Endothelial cell of umbilical vein (primary cell): ENCODE measurements at regions not wholly inside any gene's neighbourhood (a gene's known extent, or its start where the extent isn't known, plus 50 kb on each side); places are given as distances from the start of the nearest gene placed in this dataset.

Experiments used
- BruUV-seq: library from RNA; stranded (reverse); fragments of 400-500 nt; replicated peaks from 2 replicates; lab custom pipeline; 2021; lab: Mats Ljungman, UMichigan
- CTCF ChIA-PET: fragments of 300-600, 350-600 bp; sonication (Branson Sonifier 250); formaldehyde crosslinking; loops from one replicate; lab custom pipeline; 2021; ENCODE audit warnings: antibody characterized with exemption, inconsistent platforms; lab: Charles Lee
- POLR2A ChIA-PET: fragments of 300-600, 350-600 bp; sonication (Branson Sonifier 250); formaldehyde crosslinking; loops from one replicate; lab custom pipeline; 2021; ENCODE audit warnings: antibody characterized with exemption, inconsistent platforms; lab: Charles Lee
- DNase-seq: peaks from one replicate; pipeline ENCODE4 v3.0.0-alpha.2; 2011; ENCODE audit warnings: low read depth, low spot score
- FAIRE-seq: peaks from 2 replicates; lab custom pipeline; 2011; peaks lifted over from hg19 to GRCh38; lab: Jason Lieb, UNC
- H2AFZ ChIP-seq: 2 replicates; pipeline ENCODE4 v1.6.0; 2012; ENCODE audit warnings: low read depth, low read length, control low read depth, inconsistent platforms
- H3K27ac ChIP-seq: 2 replicates; pipeline ENCODE4 v1.5.1; 2011; ENCODE audit warnings: low read depth, mild to moderate bottlenecking, control low read depth, low read length, moderate library complexity; ENCODE audit not compliant: insufficient read depth
- H3K27me3 ChIP-seq, 2 experiments: 2 replicates each; pipeline versions ENCODE4 v1.6.0 to v1.6.1; 2011; ENCODE audit warnings: low read length in 2 of 2, mixed read lengths in 1 of 2; ENCODE audit not compliant: control insufficient read depth in 2 of 2, insufficient read depth in 2 of 2
- H3K36me3 ChIP-seq, 2 experiments: 2 replicates in 1 of 2; 3 replicates in 1 of 2; pipeline ENCODE4 v1.5.1; 2011; ENCODE audit warnings: low read length in 2 of 2, mild to moderate bottlenecking in 1 of 2, moderate library complexity in 1 of 2; ENCODE audit not compliant: control insufficient read depth in 2 of 2, insufficient read depth in 2 of 2; ENCODE audit errors: extremely low read depth in 1 of 2
- H3K4me1 ChIP-seq: 3 replicates; pipeline ENCODE4 v1.5.1; 2011; ENCODE audit warnings: mild to moderate bottlenecking, low read length; ENCODE audit not compliant: control insufficient read depth, insufficient read depth; ENCODE audit errors: extremely low read depth
- H3K4me2 ChIP-seq: 2 replicates; pipeline ENCODE4 v1.6.1; 2011; ENCODE audit warnings: low read length, control low read depth, mixed read lengths; ENCODE audit not compliant: insufficient read depth
- H3K4me3 ChIP-seq, 3 experiments: fragments of 200-600 bp in 1 of 3; sonication (generic), shearing (Covaris generic) in 1 of 3; replicated peaks in 1 of 3; 2 replicates each; pipeline ENCODE4 v1.5.1; 2011 to 2016; ENCODE audit warnings: control low read depth in 3 of 3, low read length in 3 of 3, mild to moderate bottlenecking in 2 of 3, inconsistent platforms in 1 of 3, low read depth in 1 of 3, moderate library complexity in 1 of 3; ENCODE audit not compliant: insufficient read depth in 1 of 3
- H3K79me2 ChIP-seq: 2 replicates; pipeline ENCODE4 v1.6.0; 2012; ENCODE audit warnings: low read length, inconsistent platforms; ENCODE audit not compliant: control insufficient read depth, insufficient read depth
- H3K9ac ChIP-seq: replicated peaks from 2 replicates; pipeline ENCODE3; 2011; ENCODE audit warnings: low read length, control low read depth; ENCODE audit not compliant: insufficient read depth; ENCODE audit errors: extremely low read depth
- H3K9me1 ChIP-seq: replicated peaks from 3 replicates; pipeline ENCODE4 v1.6.0; 2011; ENCODE audit warnings: mild to moderate bottlenecking, low read length; ENCODE audit not compliant: control insufficient read depth, insufficient read depth; ENCODE audit errors: extremely low read depth
- H3K9me3 ChIP-seq: replicated peaks from 2 replicates; pipeline ENCODE4 v1.5.1; 2012; ENCODE audit warnings: low read length, inconsistent platforms; ENCODE audit not compliant: control insufficient read depth, insufficient read depth
- H4K20me1 ChIP-seq: replicated peaks from 2 replicates; pipeline ENCODE3; 2011; ENCODE audit warnings: mild to moderate bottlenecking, low read length; ENCODE audit not compliant: control insufficient read depth, insufficient read depth; ENCODE audit errors: extremely low read depth
- CTCF ChIP-seq, 2 donors: IDR thresholded peaks; 1 replicate in 1 of 2; 2 replicates in 1 of 2; pipeline ENCODE4 v1.5.1; 2011; ENCODE audit warnings: low read length in 2 of 2, mild to moderate bottlenecking in 2 of 2, moderate library complexity in 2 of 2, control low read depth in 1 of 2, inconsistent platforms in 1 of 2, low read depth in 1 of 2; ENCODE audit not compliant: insufficient read depth in 1 of 2; ENCODE audit errors: extremely low read depth in 1 of 2
- EZH2 ChIP-seq: IDR thresholded peaks from 2 replicates; pipeline ENCODE4 v1.6.1; 2012; ENCODE audit warnings: borderline replicate concordance, low read depth, mild to moderate bottlenecking, moderate library complexity, low read length, inconsistent platforms; ENCODE audit not compliant: severe bottlenecking
- FOS ChIP-seq: IDR thresholded peaks from 2 replicates; pipeline ENCODE4 v1.6.1; 2011; ENCODE audit warnings: mild to moderate bottlenecking, low read length, moderate library complexity, borderline replicate concordance; ENCODE audit not compliant: insufficient read depth
- GATA2 ChIP-seq: IDR thresholded peaks from 2 replicates; pipeline ENCODE4 v1.7.0; 2011; ENCODE audit warnings: low read depth, mild to moderate bottlenecking, moderate library complexity, mixed read lengths, low read length; ENCODE audit not compliant: insufficient read length, insufficient read depth
- JUN ChIP-seq: IDR thresholded peaks from 2 replicates; pipeline ENCODE4 v1.6.1; 2011; ENCODE audit warnings: borderline replicate concordance, low read depth; ENCODE audit not compliant: insufficient read length, insufficient read depth
- MAX ChIP-seq: IDR thresholded peaks from 2 replicates; pipeline ENCODE4 v1.6.1; 2011; ENCODE audit not compliant: insufficient read depth, insufficient read length
- MYC ChIP-seq: IDR thresholded peaks from one replicate; pipeline ENCODE4 v1.6.1; 2011; ENCODE audit warnings: mild to moderate bottlenecking, low read depth, low read length
- POLR2A ChIP-seq: IDR thresholded peaks from 2 replicates; pipeline ENCODE4 v1.6.1; 2012; ENCODE audit warnings: low read depth, mild to moderate bottlenecking, control low read depth, low read length
- POLR2AphosphoS5 ChIP-seq: IDR thresholded peaks from 2 replicates; pipeline ENCODE4 v1.6.1; 2012; ENCODE audit warnings: low read depth, mild to moderate bottlenecking, control low read depth, low read length, moderate library complexity; ENCODE audit not compliant: insufficient read depth
- dilution Hi-C: fragments of 300-500 bp; cut with MboI; formaldehyde crosslinking; loops from one replicate; pipeline ENCODE4 v1.15.0; 2019; ENCODE audit warnings: low sequenced_read_pairs; ENCODE audit not compliant: extremely low pct_ligation_motif_present
- intact Hi-C: fragments of 100-400 bp; cut with micrococcal nuclease; formaldehyde crosslinking; loops from one replicate; pipeline ENCODE4 v1.10.0; 2022

GRCh38 chr15:72855791-72856190, 72.2 kb upstream of the ADPGK start:
- no peak overlapping the region for H2AFZ ChIP-seq
- TF ChIP-seq JUN: no peak
- H3K36me3 ChIP-seq: no peaks in the 10 kb centered on the region
- FAIRE-seq (no peak), DNase-seq (no peak)
- no peaks in the 10 kb centered on the region for H4K20me1 ChIP-seq
- no peaks in the 10 kb centered on the region for H3K4me1 ChIP-seq
- intact Hi-C loops (no loop called here), dilution Hi-C loops (no loop called here)
- H3K27me3 ChIP-seq: no peaks in the 10 kb centered on the region
- H3K79me2 ChIP-seq: no peaks in the 10 kb centered on the region
- no TSS peak for BruUV-seq
- H3K4me2 ChIP-seq: no peak overlapping the region
- no peak overlapping the region for H3K9ac ChIP-seq
- ChIA-PET CTCF (no interaction called here), POLR2A (no interaction called here)
- H3K9me1 ChIP-seq: no peaks in the 10 kb centered on the region
- no peak overlapping the region for H3K4me3 ChIP-seq
- H3K9me3 ChIP-seq: no peaks in the 10 kb centered on the region
- H3K27ac ChIP-seq: no peak overlapping the region

GRCh38 chr15:72852273-72852672, 68.7 kb upstream of the ADPGK start:
- Histone ChIP-seq H3K9me1 (no peaks in the 10 kb centered on the region), H2AFZ (no peak overlapping the region), H3K9ac (no peak overlapping the region), H3K4me2 (no peak overlapping the region), H4K20me1 (no peaks in the 10 kb centered on the region), H3K27ac (no peak overlapping the region), H3K4me3 (no peak overlapping the region), H3K36me3 (no peaks in the 10 kb centered on the region), H3K9me3 (no peaks in the 10 kb centered on the region), H3K4me1 (no peaks in the 10 kb centered on the region), H3K79me2 (no peaks in the 10 kb centered on the region), H3K27me3 (peaks cover 0 to under 1% of the 10 kb centered on the region in 2 experiments)
- DNase-seq (no peak), FAIRE-seq (no peak)
- ChIA-PET POLR2A (no interaction called here), CTCF (interaction anchor here (0.8 kb wide), 1 partner anchor 128 kb away, joined by 3 read pairs; no protein-coding TSS in a partner anchor)
- no TSS peak for BruUV-seq
- dilution Hi-C loops (no loop called here), intact Hi-C loops (no loop called here)
- TF ChIP-seq POLR2A: no peak
- TF ChIP-seq CTCF (IDR thresholded peaks at IDR 0.05; ENCODE audit: extremely low read depth in 1 of 2, insufficient read depth in 1 of 2, low read depth in 1 of 2, low read length in 2 of 2): no peak
- no peak for TF ChIP-seq GATA2
- TF ChIP-seq MYC: no peak
- no peak for TF ChIP-seq MAX
- TF ChIP-seq EZH2: no peak
- no peak for TF ChIP-seq FOS
- TF ChIP-seq JUN: no peak
- TF ChIP-seq POLR2AphosphoS5: no peak
